GM19328 (cell line): ENCODE measurements at regions not wholly inside any gene's neighbourhood (a gene's known extent, or its start where the extent isn't known, plus 50 kb on each side); places are given as distances from the start of the nearest gene placed in this dataset.
A peak's percentile ranks its signal among the peaks of the same experiment; 100 is the strongest.

Source experiments
- ATAC-seq: cut with Tn5 transposase; IDR thresholded peaks from one replicate; pipeline ENCODE4 v1.9.1; 2021; ENCODE audit warnings: mild to moderate bottlenecking, moderate library complexity; ENCODE audit not compliant: unreplicated experiment

DNA sequence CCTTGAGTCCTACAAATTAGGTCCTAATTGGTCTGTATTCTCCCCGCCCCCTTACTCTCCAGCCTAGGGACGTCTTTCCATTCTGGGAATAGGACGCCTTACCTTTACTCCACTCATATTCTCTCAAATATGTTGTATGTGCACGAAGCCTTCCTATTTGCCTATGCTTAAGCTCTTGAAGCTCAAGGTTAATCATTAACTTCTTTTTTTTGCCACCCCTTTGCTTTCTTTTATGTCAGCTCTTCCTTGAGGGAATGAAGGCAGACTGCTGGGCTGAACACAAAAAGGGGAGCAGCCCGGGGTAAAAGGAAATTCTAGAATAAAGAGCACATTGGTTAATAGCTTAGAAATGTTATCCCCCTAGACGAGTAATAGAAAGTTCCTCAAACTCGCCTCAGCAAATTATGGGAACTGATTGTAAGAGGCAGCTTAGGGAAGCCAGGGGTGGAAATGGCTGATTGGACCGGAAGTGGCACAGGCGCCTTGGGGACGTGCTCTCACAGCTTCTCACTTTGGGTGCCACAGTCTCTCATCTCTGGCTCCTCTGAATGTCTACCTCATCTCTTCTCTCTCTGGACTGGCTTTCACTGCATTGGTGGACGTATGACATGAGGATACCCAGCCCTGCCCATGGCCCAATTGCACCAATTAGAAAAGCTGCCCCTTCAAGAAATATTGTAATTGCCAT, 122.3 kb upstream of the IL12B start:
- no peak for ATAC-seq

- ATAC-seq = no peak
These were observed 122.9 kb upstream of the IL12B start for GRCh38 chr5:159453209-159453608.

DNA sequence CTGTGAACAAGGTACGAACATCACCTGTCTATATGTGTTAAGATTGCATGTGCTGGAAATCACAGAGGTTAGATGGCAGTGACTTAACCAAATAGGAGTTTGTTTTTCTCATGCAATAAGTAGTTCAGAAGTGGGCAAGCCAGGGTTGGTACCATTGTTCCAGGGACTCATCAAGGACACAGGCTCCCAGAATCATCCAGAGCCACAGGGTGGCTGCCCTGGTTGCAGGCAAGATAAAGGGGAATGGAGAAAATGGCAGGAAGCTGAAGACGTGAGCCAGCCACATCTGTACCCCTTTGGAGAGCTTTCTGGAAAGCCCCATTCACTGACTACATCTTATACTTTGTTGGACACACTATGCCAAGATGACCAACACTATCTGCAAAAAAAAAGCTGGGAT, 126.0 kb upstream of the IL12B start:
- no peak for ATAC-seq

DNA sequence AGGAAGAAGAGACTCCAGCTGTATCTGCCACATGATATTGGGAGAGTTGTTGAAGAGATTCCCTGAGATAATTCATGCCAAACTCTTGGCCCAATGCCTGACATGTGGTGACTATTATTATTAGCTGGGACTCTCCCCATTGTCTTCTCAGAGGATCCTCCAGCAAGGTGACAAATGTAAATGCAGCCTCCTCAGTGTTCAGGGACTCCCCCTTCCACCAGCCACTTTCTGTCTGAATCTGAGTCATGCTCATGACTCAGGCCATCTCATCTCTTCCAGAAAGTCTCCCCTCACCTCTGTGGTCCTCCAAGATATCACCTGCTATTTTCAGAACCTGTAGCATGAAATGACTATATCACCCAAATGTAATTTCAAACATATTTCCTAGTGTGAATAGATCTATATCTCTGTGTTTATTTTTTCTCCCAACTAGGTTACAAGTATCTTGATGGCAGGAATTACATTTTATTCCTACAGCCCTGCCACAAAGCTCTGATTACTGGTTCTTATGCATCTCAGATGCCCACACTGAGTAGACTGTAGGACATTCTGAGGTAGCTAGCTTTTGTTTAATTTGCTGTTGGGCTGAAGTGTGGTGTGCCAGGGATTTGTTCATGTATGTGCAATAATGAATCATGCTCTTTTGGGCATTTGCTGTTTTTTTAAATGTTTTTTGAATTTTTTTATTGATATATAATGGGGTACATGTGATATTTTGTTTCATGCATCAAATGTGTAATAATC, 126.6 kb upstream of the IL12B start:
- peak; percentile 76 for ATAC-seq

- peak; percentile 35 for ATAC-seq
These were observed 128.0 kb upstream of the IL12B start for GRCh38 chr5:159458217-159458711.

DNA sequence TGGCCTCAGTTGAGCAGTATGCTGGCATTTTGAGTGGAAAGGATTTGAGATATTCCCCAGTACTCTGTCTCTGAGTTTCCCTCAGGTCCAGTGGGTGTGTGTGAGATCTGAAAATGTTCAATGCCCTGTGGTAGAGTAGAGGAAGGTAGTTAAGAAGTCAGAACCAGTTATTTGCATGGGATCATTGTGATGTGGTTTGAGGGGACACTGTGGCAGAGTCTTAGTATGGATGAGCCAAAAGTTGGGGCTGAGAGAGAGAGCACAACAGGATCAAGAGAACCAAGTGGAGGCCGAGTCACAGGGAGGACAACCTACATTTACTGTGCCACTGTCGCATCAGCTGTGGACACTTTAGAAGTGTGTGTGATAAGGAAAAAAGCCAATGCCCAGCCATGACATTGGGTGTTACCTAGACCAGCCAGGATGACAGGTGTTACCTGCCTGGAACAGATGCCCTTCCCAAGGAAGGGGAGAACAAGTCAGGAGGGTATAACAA, 128.9 kb upstream of the IL12B start:
- no peak for ATAC-seq

DNA sequence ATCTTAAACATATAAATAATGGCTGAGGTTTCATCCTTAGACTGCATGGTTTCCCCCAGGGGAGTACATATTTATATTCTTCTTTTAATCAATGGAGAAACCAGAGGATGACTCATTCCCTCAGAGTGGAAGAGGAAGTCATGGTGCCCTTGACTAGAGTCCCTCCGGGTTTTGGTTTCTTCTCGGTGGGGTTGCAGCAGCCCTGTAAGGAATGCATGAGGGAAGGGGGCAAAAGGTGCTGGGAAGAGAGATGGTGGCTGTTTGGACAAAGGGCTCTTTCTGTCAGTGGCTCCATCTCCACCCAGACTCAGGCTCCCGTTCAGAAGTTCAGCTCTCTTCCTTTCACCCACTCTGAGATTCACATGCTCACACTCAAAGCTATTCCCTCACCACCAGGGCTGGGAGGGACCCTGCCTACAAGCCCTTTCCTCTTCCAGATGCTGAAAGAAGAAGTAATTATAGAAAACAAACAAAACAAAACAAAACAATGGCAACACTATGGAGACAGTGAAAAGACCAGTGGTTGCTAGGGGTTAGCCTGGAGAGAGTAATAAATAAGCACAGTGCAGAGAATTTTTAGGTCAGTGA, 129.8 kb upstream of the IL12B start:
- no peak for ATAC-seq

GRCh38 chr5:159463590-159464321, 133.5 kb upstream of the IL12B start:
- ATAC-seq = no peak

GRCh38 chr5:159465604-159466003, 135.3 kb upstream of the IL12B start:
- no peak for ATAC-seq

DNA sequence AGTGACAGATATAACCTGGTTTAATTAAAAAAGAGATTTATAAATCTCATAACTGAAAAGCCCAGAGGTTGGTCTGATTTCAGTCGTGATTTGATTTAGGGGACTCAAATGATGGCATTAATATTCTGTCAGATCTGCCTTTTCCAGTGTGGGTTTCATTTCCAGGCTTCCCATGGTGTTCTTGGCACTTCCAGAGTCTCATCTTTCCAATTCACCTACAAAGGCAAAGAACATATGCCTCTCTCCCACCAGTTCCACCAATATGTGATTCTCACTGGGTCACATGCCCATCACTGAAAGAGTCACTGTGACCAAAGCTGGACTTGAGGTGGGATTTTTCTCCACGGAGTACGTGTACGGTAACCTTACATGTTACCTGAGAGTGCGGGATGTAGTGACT, 137.4 kb upstream of the IL12B start:
- no peak for ATAC-seq

GRCh38 chr5:159469496-159470372, 139.4 kb upstream of the IL12B start:
- no peak for ATAC-seq

- no peak for ATAC-seq
These were observed 141.6 kb upstream of the IL12B start for GRCh38 chr5:159471904-159472303.

DNA sequence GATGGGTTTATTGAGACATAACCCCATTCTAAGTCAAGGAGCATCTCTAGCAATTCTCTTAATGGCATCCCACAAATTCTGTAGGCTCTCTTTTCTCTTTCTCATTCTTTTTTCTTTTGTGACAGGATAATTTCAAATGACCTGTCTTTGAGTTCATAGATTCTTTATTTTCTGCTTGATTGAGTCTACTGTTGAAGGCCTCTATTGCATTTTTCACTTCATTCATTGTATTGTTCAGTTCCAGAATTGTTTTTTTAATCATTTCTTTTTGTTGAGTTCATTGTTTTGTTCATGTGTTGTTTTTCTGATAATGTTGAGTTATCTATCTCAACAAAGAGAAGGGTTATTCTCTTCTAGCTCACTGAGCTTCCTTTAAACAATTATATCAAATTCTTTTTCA, 144.7 kb upstream of the IL12B start:
- no peak for ATAC-seq

GRCh38 chr5:159478950-159479349, 148.7 kb upstream of the IL12B start:
- no peak for ATAC-seq

DNA sequence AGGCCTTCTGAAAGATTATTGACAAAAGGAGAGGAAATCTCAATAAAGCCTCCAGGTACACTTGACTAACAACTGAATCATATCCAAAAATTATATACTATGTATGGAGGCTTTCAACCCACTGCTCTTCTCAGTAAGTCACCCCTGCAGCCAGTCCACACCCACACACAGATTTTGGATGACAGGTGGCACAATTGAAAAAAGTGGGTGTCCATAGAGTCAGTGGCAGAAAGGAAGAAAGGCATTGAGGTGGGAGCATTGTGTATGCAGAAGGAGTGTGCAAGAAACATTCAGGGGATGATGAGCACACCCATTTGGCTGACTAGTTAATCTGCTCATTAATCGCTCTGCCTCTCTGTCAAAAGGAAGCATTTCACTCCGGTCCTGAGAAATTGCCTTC, 150.6 kb upstream of the IL12B start:
- ATAC-seq = no peak

- no peak for ATAC-seq
These were observed 151.5 kb upstream of the IL12B start for GRCh38 chr5:159481751-159482150.

GRCh38 chr5:159486836-159487235, 156.5 kb upstream of the IL12B start:
- no peak for ATAC-seq

DNA sequence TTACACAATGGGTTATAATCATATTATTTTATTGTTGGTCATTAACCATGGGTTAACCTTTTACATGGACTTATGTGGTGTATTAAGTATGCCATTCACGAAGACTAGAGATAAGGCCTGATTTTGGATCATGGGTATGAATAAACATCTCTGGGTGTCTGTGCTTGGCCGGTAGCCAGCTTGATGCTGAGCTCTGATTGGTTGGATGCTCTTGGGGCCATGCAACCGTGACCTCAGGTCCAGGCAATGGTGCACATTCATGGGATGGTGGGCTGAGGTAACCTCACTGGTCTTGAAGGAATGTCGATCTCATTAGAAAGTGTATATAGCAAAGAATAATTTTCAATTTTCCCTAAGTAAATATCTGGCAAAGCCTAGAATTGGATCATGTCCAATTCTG, 158.2 kb upstream of the IL12B start:
- no peak for ATAC-seq

DNA sequence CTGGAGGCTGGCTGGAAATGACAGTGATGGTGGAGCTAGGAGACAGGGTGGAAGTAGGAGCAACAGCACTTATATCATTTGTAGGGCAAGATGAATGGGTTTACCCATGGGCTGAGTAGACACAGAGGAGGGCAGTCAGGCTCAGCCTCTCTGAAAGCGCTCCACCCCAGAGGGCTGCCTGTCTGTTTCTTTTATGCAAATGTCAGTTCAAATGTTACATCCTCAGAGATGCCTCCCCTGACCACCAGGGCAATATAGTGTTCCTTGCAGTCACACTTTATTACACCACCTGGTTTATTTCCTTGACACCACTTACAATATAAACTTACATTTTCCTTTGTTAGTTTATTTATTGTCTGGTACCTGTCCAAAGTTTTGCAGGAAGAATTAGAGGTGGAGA, 159.5 kb upstream of the IL12B start:
- ATAC-seq = no peak

GRCh38 chr5:159490507-159490906, 160.2 kb upstream of the IL12B start:
- ATAC-seq = no peak
